ENCODE measurements at regions not wholly inside any gene's neighbourhood (a gene's known extent, or its start where the extent isn't known, plus 50 kb on each side); places are given as distances from the start of the nearest gene placed in this dataset.
"Not testable (repeated sequence)": the region's sequence is repeated elsewhere in the genome, so short reads cannot be mapped to it uniquely, and the experiment has no call there.

GRCh38 chr6:86147859-86148258, 505.2 kb upstream of the SYNCRIP start:
- Histone ChIP-seq H2AFZ (ENCODE audit: low read length) (no peak overlapping the region), H4K20me1 (ENCODE audit: insufficient read depth, low read length) (no peaks in the 10 kb centered on the region), H3K9me3 (ENCODE audit: low read length) (no peaks in the 10 kb centered on the region), H3K4me1 (ENCODE audit: insufficient read depth, low read length, poor library complexity, severe bottlenecking) (no peaks in the 10 kb centered on the region), H3K36me3 (ENCODE audit: insufficient read depth, low read length) (no peaks in the 10 kb centered on the region), H3K27ac (ENCODE audit: low read depth, low read length, poor library complexity, severe bottlenecking) (no peak overlapping the region), H3K9me2 (ENCODE audit: insufficient read depth, low read length) (no peaks in the 10 kb centered on the region), H3K79me2 (ENCODE audit: insufficient read depth, low read depth, low read length) (no peaks in the 10 kb centered on the region), H3K4me3 (ENCODE audit: low read depth, low read length, poor library complexity, severe bottlenecking) (no peak overlapping the region), H3K4me2 (ENCODE audit: low read length) (no peak overlapping the region)
- intact Hi-C loops (cut with micrococcal nuclease; ENCODE audit: unreplicated experiment): no loop called here
- CTCF ChIA-PET (ENCODE audit: unreplicated experiment): no interaction called here
- TF ChIP-seq EZH2phosphoT487 (IDR thresholded peaks at IDR 0.05; ENCODE audit: borderline replicate concordance, low read depth, low read length) (no peak), CTCF (conservative IDR thresholded peaks at IDR 0.05; ENCODE audit: low read length) (no peak)
- DNase-seq (ENCODE audit: low spot score): no peak
- BruUV-seq (replicated peaks): no TSS peak
- POLR2A ChIA-PET: interaction anchor here (0.6 kb wide), 1 partner anchor 21 kb away, joined by 3 read pairs; no protein-coding TSS in a partner anchor

- Histone ChIP-seq H3K4me1 (ENCODE audit: insufficient read depth, low read length, poor library complexity, severe bottlenecking) (no peaks in the 10 kb centered on the region), H2AFZ (ENCODE audit: low read length) (no peak overlapping the region), H3K9me3 (ENCODE audit: low read length) (no peaks in the 10 kb centered on the region), H3K79me2 (ENCODE audit: insufficient read depth, low read depth, low read length) (no peaks in the 10 kb centered on the region), H3K9me2 (ENCODE audit: insufficient read depth, low read length) (no peaks in the 10 kb centered on the region), H3K4me3 (ENCODE audit: low read depth, low read length, poor library complexity, severe bottlenecking) (no peak overlapping the region), H3K36me3 (ENCODE audit: insufficient read depth, low read length) (no peaks in the 10 kb centered on the region), H4K20me1 (ENCODE audit: insufficient read depth, low read length) (no peaks in the 10 kb centered on the region), H3K27ac (ENCODE audit: low read depth, low read length, poor library complexity, severe bottlenecking) (no peak overlapping the region), H3K4me2 (ENCODE audit: low read length) (no peak overlapping the region)
- POLR2A ChIA-PET: interaction anchor here (0.6 kb wide), 1 partner anchor 21 kb away, joined by 3 read pairs; no protein-coding TSS in a partner anchor
- no peak for DNase-seq (ENCODE audit: low spot score)
- TF ChIP-seq EZH2phosphoT487 (IDR thresholded peaks at IDR 0.05; ENCODE audit: borderline replicate concordance, low read depth, low read length) (no peak), CTCF (conservative IDR thresholded peaks at IDR 0.05; ENCODE audit: low read length) (no peak)
- CTCF ChIA-PET (ENCODE audit: unreplicated experiment): no interaction called here
- intact Hi-C loops (cut with micrococcal nuclease; ENCODE audit: unreplicated experiment): no loop called here
- no TSS peak for BruUV-seq (replicated peaks)
These were observed 504.6 kb upstream of the SYNCRIP start for GRCh38 chr6:86147311-86147710.

- H3K9me2 ChIP-seq (ENCODE audit: insufficient read depth, low read length); H2AFZ ChIP-seq (ENCODE audit: low read length); CTCF ChIA-PET (ENCODE audit: unreplicated experiment); H3K9me3 ChIP-seq (ENCODE audit: low read length); H3K27ac ChIP-seq (ENCODE audit: low read depth, low read length, poor library complexity, severe bottlenecking); POLR2A ChIA-PET; H3K4me1 ChIP-seq (ENCODE audit: insufficient read depth, low read length, poor library complexity, severe bottlenecking); BruUV-seq (replicated peaks); H4K20me1 ChIP-seq (ENCODE audit: insufficient read depth, low read length); H3K4me3 ChIP-seq (ENCODE audit: low read depth, low read length, poor library complexity, severe bottlenecking); intact Hi-C loops (cut with micrococcal nuclease; ENCODE audit: unreplicated experiment); DNase-seq (ENCODE audit: low spot score); H3K36me3 ChIP-seq (ENCODE audit: insufficient read depth, low read length); H3K4me2 ChIP-seq (ENCODE audit: low read length); H3K79me2 ChIP-seq (ENCODE audit: insufficient read depth, low read depth, low read length): not testable (repeated sequence)
These were observed 504.1 kb upstream of the SYNCRIP start for GRCh38 chr6:86146751-86147150.

Data from OCI-LY7 (cell line).